KMS-11 (cell line): ENCODE measurements at regions not wholly inside any gene's neighbourhood (a gene's known extent, or its start where the extent isn't known, plus 50 kb on each side); places are given as distances from the start of the nearest gene placed in this dataset.

Experiments used
- H2AFZ ChIP-seq: fragments of 200-600 bp; sonication (generic); 2 replicates; pipeline ENCODE4 v1.6.1; 2016; ENCODE audit warnings: antibody characterized with exemption, mixed run types, low read depth
- H3K27ac ChIP-seq: fragments of 200-600 bp; sonication (generic); 2 replicates; pipeline ENCODE4 v1.6.1; 2016; ENCODE audit warnings: mild to moderate bottlenecking, mixed run types
- H3K27me3 ChIP-seq: fragments of 200-600 bp; sonication (generic); 2 replicates; pipeline ENCODE4 v1.6.1; 2017; ENCODE audit warnings: mild to moderate bottlenecking, low read depth, mixed run types, moderate library complexity; ENCODE audit not compliant: insufficient read depth
- H3K36me3 ChIP-seq: fragments of 200-600 bp; sonication (generic); 2 replicates; pipeline ENCODE4 v1.6.1; 2017; ENCODE audit warnings: mild to moderate bottlenecking, mixed run types; ENCODE audit not compliant: insufficient read depth
- H3K4me1 ChIP-seq: fragments of 200-600 bp; sonication (generic); 2 replicates; pipeline ENCODE4 v1.6.1; 2016; ENCODE audit warnings: mild to moderate bottlenecking, low read depth, mixed run types; ENCODE audit not compliant: poor library complexity, severe bottlenecking
- H3K4me2 ChIP-seq: fragments of 200-600 bp; sonication (generic); 2 replicates; pipeline ENCODE4 v1.7.0; 2016; ENCODE audit warnings: mild to moderate bottlenecking, mixed run types
- H3K4me3 ChIP-seq: fragments of 200-600 bp; sonication (generic); IDR thresholded peaks from 2 replicates; pipeline ENCODE4 v1.6.1; 2017; ENCODE audit warnings: low read depth, low read length, mixed read lengths; ENCODE audit not compliant: insufficient read depth
- H3K79me2 ChIP-seq: fragments of 200-600 bp; sonication (generic); 2 replicates; pipeline ENCODE4 v1.6.1; 2016; ENCODE audit warnings: low read depth, mixed run types; ENCODE audit not compliant: insufficient read depth
- H3K9ac ChIP-seq: fragments of 200-600 bp; sonication (generic); 2 replicates; pipeline ENCODE4 v1.6.1; 2016; ENCODE audit warnings: mild to moderate bottlenecking, mixed run types
- H4K20me1 ChIP-seq: fragments of 200-600 bp; sonication (generic); 2 replicates; pipeline ENCODE4 v1.6.1; 2016; ENCODE audit warnings: mild to moderate bottlenecking, mixed run types; ENCODE audit not compliant: insufficient read depth
- CTCF ChIP-seq: fragments of 200-600 bp; sonication (generic); conservative IDR thresholded peaks from 2 replicates; pipeline ENCODE4 v1.6.1; 2017; ENCODE audit warnings: low read depth, mild to moderate bottlenecking, antibody characterized with exemption, low read length, moderate library complexity, mixed read lengths

- Histone ChIP-seq H3K9ac (no peak overlapping the region), H3K36me3 (no peaks in the 10 kb centered on the region), H3K4me3 (no peak overlapping the region), H4K20me1 (no peaks in the 10 kb centered on the region), H3K4me1 (no peaks in the 10 kb centered on the region), H3K79me2 (no peaks in the 10 kb centered on the region), H3K27ac (no peak overlapping the region), H2AFZ (no peak overlapping the region), H3K27me3 (no peaks in the 10 kb centered on the region), H3K4me2 (no peak overlapping the region)
- TF ChIP-seq CTCF: no peak
These were observed 153.1 kb upstream of the FOXG1 start for GRCh38 chr14:28613532-28613931.

- Histone ChIP-seq H3K4me3 (no peak overlapping the region), H3K27ac (no peak overlapping the region), H2AFZ (no peak overlapping the region), H3K4me1 (no peaks in the 10 kb centered on the region), H4K20me1 (no peaks in the 10 kb centered on the region), H3K9ac (no peak overlapping the region), H3K36me3 (no peaks in the 10 kb centered on the region), H3K27me3 (no peaks in the 10 kb centered on the region), H3K4me2 (no peak overlapping the region), H3K79me2 (no peaks in the 10 kb centered on the region)
- TF ChIP-seq CTCF: no peak
These were observed 139.8 kb upstream of the FOXG1 start for GRCh38 chr14:28626780-28627179.

GRCh38 chr14:28629328-28630004, 137.1 kb upstream of the FOXG1 start:
- H3K27ac ChIP-seq: no peak overlapping the region
- H3K9ac ChIP-seq: no peak overlapping the region
- H3K4me1 ChIP-seq: no peaks in the 10 kb centered on the region
- no peak overlapping the region for H2AFZ ChIP-seq
- no peaks in the 10 kb centered on the region for H4K20me1 ChIP-seq
- no peaks in the 10 kb centered on the region for H3K36me3 ChIP-seq
- TF ChIP-seq CTCF: no peak
- no peaks in the 10 kb centered on the region for H3K79me2 ChIP-seq
- no peaks in the 10 kb centered on the region for H3K27me3 ChIP-seq
- no peak overlapping the region for H3K4me3 ChIP-seq
- H3K4me2 ChIP-seq: no peak overlapping the region

- Histone ChIP-seq H2AFZ (no peak overlapping the region), H3K27me3 (no peaks in the 10 kb centered on the region), H3K4me1 (no peaks in the 10 kb centered on the region), H3K79me2 (no peaks in the 10 kb centered on the region), H3K9ac (no peak overlapping the region), H3K27ac (no peak overlapping the region), H3K4me3 (no peak overlapping the region), H3K36me3 (no peaks in the 10 kb centered on the region), H4K20me1 (no peaks in the 10 kb centered on the region), H3K4me2 (no peak overlapping the region)
- TF ChIP-seq CTCF: no peak
These were observed 136.5 kb upstream of the FOXG1 start for GRCh38 chr14:28630100-28630499.
